ENCODE measurements at regions not wholly inside any gene's neighbourhood (a gene's known extent, or its start where the extent isn't known, plus 50 kb on each side); places are given as distances from the start of the nearest gene placed in this dataset.

DNA sequence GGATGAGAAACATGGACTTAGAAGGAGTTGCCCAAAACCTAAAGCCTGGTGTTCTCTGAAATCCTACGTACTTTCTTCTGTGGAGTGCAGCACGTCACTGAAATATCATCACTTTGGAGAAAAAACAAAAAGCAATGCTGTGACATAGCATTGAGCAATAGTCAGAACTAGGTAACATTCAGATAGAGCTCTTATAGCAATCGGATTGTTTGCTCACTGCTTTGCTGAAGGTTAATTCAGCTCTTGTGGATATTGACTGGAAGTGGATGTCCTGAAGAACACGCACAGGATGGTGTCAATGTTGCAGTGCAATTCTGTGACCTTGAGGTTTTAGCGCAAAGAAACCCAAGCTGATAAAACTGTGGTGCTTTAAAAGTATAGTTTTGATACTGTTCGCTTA is 114.2 kb upstream of the GRXCR1 start:
- H3K4me2 ChIP-seq (ENCODE audit: low read depth, low read length): no peak overlapping the region
- no peak overlapping the region for H2BK5ac ChIP-seq (ENCODE audit: low read depth, low read length, poor library complexity, severe bottlenecking)
- no peak overlapping the region for H2AFZ ChIP-seq (replicated peaks; ENCODE audit: low read length, poor library complexity)
- H4K8ac ChIP-seq (ENCODE audit: low read depth in 2 of 2, low read length in 2 of 2): no peak overlapping the region
- no peak overlapping the region for H3K4me3 ChIP-seq (ENCODE audit: insufficient read depth, low read depth, low read length)
- no peak overlapping the region for H3K14ac ChIP-seq (replicated peaks; ENCODE audit: low read depth, low read length)
- no peak for ATAC-seq (ENCODE audit: low read depth)
- POLR2A ChIA-PET (ENCODE audit: unreplicated experiment): no interaction called here
- H3K79me1 ChIP-seq (ENCODE audit: low read depth in 1 of 2, low read length in 2 of 2): no peaks in the 10 kb centered on the region
- CTCF ChIA-PET: no interaction called here
- no peaks in the 10 kb centered on the region for H3K27me3 ChIP-seq (ENCODE audit: control insufficient read depth, insufficient read depth, low read length)
- H3K56ac ChIP-seq (ENCODE audit: extremely low read depth, insufficient read depth, low read length): no peak overlapping the region
- no peak overlapping the region for H3K9ac ChIP-seq (ENCODE audit: low read depth, low read length)
- dilution Hi-C loops (cut with HindIII; ENCODE audit: low sequenced_read_pairs, unreplicated experiment) (no loop called here), intact Hi-C loops (cut with micrococcal nuclease) (no loop called here), in situ Hi-C loops (cut with MboI; ENCODE audit: low sequenced_read_pairs) (no loop called here)
- H3K4me1 ChIP-seq (ENCODE audit: control insufficient read depth, insufficient read depth, low read length): no peaks in the 10 kb centered on the region
- 31% methylated on average over 2 of the region's 6 CpGs; no CpG with 5 or more reads in 1 of the 2 experiments for WGBS, 2 experiments (ENCODE audit: extremely low coverage in 2 of 2, insufficient read length in 1 of 2)
- H2BK20ac ChIP-seq (ENCODE audit: low read depth, low read length): no peak overlapping the region
- no peak for DNase-seq
- no peak overlapping the region for H2AK5ac ChIP-seq (ENCODE audit: low read depth, low read length)
- H3K9me3 ChIP-seq (ENCODE audit: control insufficient read depth, insufficient read depth, low read length): no peaks in the 10 kb centered on the region
- no peak overlapping the region for H2BK120ac ChIP-seq (ENCODE audit: low read depth, low read length)
- H3K36me3 ChIP-seq (ENCODE audit: control insufficient read depth, insufficient read depth, low read length): no peaks in the 10 kb centered on the region
- no peak overlapping the region for H2AK9ac ChIP-seq (replicated peaks; ENCODE audit: low read depth, low read length, poor library complexity)
- TF ChIP-seq MAZ (IDR thresholded peaks at IDR 0.05; ENCODE audit: borderline replicate concordance, low read depth, low read length) (no peak), CHD1 (IDR thresholded peaks at IDR 0.05; ENCODE audit: low read depth, low read length) (no peak), NFE2L2 (IDR thresholded peaks at IDR 0.05; ENCODE audit: low read depth, low read length) (no peak), MXI1 (IDR thresholded peaks at IDR 0.05; ENCODE audit: borderline replicate concordance, low read depth, low read length) (no peak), RAD21 (IDR thresholded peaks at IDR 0.05; ENCODE audit: low read length) (no peak), CEBPB (IDR thresholded peaks at IDR 0.05; ENCODE audit: low read depth, low read length) (no peak), SMC3 (IDR thresholded peaks at IDR 0.05; ENCODE audit: low read depth, low read length) (no peak), RFX5 (IDR thresholded peaks at IDR 0.05; ENCODE audit: low read depth, low read length) (no peak), FOS (IDR thresholded peaks at IDR 0.05; ENCODE audit: low read depth, low read length) (no peak), POLR2A (IDR thresholded peaks at IDR 0.05; ENCODE audit: low read depth, low read length) (no peak), BHLHE40 (IDR thresholded peaks at IDR 0.05; ENCODE audit: low read depth, low read length) (no peak), MAFK (IDR thresholded peaks at IDR 0.05; ENCODE audit: low read depth, low read length) (no peak), RCOR1 (IDR thresholded peaks at IDR 0.05; ENCODE audit: insufficient replicate concordance, low read length) (no peak)
- TF ChIP-seq, protein P1, sequence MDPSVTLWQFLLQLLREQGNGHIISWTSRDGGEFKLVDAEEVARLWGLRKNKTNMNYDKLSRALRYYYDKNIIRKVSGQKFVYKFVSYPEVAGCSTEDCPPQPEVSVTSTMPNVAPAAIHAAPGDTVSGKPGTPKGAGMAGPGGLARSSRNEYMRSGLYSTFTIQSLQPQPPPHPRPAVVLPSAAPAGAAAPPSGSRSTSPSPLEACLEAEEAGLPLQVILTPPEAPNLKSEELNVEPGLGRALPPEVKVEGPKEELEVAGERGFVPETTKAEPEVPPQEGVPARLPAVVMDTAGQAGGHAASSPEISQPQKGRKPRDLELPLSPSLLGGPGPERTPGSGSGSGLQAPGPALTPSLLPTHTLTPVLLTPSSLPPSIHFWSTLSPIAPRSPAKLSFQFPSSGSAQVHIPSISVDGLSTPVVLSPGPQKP (IDR thresholded peaks at IDR 0.05; ENCODE audit: borderline replicate concordance, low read depth, low read length): no peak
- TF ChIP-seq, protein P2, sequence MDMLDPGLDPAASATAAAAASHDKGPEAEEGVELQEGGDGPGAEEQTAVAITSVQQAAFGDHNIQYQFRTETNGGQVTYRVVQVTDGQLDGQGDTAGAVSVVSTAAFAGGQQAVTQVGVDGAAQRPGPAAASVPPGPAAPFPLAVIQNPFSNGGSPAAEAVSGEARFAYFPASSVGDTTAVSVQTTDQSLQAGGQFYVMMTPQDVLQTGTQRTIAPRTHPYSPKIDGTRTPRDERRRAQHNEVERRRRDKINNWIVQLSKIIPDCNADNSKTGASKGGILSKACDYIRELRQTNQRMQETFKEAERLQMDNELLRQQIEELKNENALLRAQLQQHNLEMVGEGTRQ (IDR thresholded peaks at IDR 0.05; ENCODE audit: low read depth, low read length): no peak
- TF ChIP-seq, protein P3, sequence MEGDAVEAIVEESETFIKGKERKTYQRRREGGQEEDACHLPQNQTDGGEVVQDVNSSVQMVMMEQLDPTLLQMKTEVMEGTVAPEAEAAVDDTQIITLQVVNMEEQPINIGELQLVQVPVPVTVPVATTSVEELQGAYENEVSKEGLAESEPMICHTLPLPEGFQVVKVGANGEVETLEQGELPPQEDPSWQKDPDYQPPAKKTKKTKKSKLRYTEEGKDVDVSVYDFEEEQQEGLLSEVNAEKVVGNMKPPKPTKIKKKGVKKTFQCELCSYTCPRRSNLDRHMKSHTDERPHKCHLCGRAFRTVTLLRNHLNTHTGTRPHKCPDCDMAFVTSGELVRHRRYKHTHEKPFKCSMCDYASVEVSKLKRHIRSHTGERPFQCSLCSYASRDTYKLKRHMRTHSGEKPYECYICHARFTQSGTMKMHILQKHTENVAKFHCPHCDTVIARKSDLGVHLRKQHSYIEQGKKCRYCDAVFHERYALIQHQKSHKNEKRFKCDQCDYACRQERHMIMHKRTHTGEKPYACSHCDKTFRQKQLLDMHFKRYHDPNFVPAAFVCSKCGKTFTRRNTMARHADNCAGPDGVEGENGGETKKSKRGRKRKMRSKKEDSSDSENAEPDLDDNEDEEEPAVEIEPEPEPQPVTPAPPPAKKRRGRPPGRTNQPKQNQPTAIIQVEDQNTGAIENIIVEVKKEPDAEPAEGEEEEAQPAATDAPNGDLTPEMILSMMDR (conservative IDR thresholded peaks at IDR 0.05; ENCODE audit: low read depth, low read length): no peak
- no peaks in the 10 kb centered on the region for H3K9me1 ChIP-seq (ENCODE audit: insufficient read depth, low read length)
- no peak overlapping the region for H3K18ac ChIP-seq (ENCODE audit: low read depth, low read length)
- no peak overlapping the region for H4K5ac ChIP-seq (ENCODE audit: low read depth, low read length)
- no peak overlapping the region for H2BK15ac ChIP-seq (ENCODE audit: low read depth, low read length)
- H3K4ac ChIP-seq (ENCODE audit: low read depth, low read length): no peak overlapping the region
- H4K91ac ChIP-seq (ENCODE audit: insufficient read depth, low read depth, low read length): no peak overlapping the region
- H3K27ac ChIP-seq (ENCODE audit: insufficient read depth, low read length): no peak overlapping the region
- no peaks in the 10 kb centered on the region for H4K20me1 ChIP-seq (ENCODE audit: insufficient read depth, low read length)
- H3K23ac ChIP-seq (ENCODE audit: low read depth, low read length): no peak overlapping the region
- no TSS peak for BruUV-seq (replicated peaks)

Measured in IMR-90 (cell line).